Stimulated activated CD4-positive, alpha-beta T cell treated with anti-CD3 and anti-CD28 coated beads, Interleukin-4, amount 100 ng/mL, for 1 hour (primary cell): ENCODE measurements at regions not wholly inside any gene's neighbourhood (a gene's known extent, or its start where the extent isn't known, plus 50 kb on each side); places are given as distances from the start of the nearest gene placed in this dataset.
"Not testable (repeated sequence)": the region's sequence is repeated elsewhere in the genome, so short reads cannot be mapped to it uniquely, and the experiment has no call there.

Experiments used
- DNase-seq: peaks from one replicate; pipeline ENCODE4 v3.0.0-alpha.2; 2020

DNA sequence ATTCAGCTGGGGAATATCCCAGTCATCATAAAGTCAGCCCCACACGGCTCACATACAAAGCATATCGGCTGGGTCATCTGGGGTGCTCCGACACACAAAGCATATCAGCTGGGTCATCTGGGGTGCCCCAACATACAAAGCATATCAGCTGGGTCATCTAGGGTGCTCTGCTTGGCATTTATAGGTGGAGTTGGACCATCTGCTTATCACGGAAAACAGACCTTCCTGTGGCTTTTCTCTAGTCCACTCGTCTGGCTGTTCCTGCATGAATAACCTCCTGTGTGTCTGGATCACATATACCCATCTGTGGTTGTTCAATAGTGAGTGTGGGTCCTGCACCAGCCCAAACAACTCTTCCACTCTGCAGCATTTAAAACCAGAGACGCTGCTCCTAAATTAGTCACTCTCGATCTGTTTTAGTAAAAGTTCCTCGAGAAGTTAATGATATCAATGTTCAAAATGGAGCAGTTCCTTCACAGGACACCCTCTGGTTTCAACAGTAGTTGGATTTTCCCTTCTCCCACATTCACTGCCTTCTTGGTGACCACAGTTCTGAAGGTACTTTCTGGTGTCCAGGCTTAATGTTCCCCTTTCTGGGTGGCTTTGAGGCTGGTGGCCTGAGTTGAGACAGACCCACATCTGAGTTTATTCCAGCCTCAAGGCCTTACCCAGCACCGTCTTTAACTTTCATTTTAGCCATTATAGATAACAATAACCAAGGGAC, 70.0 kb upstream of the FRG1 start:
- no peak for DNase-seq

DNA sequence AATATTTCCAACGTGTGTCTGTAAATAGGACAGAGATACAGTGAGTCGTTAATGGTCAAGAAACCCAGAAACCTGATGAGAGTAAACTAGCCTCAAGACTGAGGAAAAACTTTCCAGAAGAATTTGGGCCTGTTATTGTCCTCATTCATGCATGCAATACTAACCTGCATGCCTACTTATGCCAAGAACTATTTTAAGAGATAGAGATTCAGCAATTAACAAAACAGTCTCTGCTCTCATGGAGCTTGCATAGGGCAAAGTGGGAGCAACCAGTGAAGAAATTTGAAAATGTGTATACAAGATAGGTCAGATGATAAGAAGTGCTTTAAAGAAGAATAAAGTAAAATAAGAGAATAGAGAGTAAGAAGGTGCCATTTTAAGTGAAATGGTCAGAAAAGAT, 66.1 kb upstream of the FRG1 start:
- no peak for DNase-seq

DNA sequence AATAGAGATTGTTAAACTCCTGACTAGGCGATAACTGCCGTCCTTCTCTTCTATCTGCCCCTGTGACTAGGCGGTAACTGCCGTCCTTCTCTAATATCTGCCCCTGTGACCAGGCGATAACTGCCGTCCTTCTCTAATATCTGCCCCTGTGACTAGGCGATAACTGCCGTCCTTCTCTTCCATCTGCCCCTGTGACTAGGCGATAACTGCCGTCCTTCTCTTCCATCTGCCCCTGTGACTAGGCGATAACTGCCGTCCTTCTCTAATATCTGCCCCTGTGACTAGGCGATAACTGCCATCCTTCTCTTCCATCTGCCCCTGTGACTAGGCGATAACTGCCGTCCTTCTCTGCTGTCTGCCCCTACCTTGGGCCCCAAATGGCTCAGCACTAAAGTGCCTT, 59.5 kb upstream of the FRG1 start:
- not testable (repeated sequence) for DNase-seq

DNA sequence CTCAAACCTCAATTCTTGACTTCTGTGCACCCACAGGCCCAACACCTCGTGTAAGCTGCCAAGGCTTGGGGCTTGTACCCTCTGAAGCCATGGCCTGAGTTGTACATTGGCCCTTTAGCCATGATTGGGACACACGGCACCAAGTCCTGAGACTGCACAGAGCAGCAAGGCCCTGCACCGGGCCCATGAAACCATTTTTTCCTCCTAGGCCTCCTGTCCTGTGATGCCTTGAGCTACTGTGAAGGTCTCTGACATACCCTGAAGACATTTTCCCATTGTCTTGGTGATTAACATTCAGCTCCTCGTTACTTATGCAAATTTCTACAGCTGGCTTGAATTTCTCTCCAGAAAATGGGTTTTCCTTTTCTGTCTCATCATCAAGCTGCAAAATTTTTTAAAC, 52.3 kb upstream of the FRG1 start:
- DNase-seq: not testable (repeated sequence)
